ENCODE measurements at regions not wholly inside any gene's neighbourhood (a gene's known extent, or its start where the extent isn't known, plus 50 kb on each side); places are given as distances from the start of the nearest gene placed in this dataset.
"Not testable (repeated sequence)": the region's sequence is repeated elsewhere in the genome, so short reads cannot be mapped to it uniquely, and the experiment has no call there.

DNA sequence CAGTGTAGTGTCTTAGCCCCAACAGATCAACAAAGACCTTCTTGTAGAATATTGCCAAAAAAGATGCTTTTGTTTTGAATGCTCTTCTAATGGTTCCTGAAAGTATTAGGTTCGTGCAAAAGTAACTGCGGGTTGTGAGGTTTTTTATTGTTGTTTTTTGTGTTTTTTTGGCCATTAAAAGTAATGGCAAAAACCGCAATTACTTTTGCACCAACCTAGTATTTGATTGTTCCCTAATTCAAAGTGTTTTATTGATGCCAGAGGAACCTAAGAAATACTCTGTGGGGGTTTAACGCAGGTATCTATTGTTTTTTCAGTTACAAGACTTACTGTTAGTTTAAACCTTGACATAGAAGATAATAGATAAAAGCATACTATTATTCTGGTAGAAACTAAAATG lies 150.8 kb upstream of the DAAM1 start:
- in situ Hi-C loops (cut with MboI; ENCODE audit: low sequenced_read_pairs): no loop called here

DNA sequence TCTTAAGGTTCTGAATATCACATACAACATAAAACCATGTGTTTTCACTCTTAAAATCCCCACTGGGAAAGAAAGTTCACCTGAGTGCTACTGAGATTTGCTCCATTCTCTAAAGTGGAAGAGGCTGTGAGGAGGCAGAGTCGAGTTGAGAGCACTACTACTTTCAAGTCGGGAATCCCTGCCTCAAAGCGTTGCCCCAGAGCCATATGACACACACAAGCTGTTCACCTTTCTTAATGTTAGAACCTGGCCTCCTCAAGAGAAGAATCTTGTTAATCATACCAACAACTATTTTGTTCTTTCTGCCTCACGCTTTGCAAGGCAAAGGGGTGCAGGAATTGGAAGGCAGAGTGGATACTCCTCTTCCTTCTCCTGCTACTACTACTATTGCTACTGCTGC lies 149.7 kb upstream of the DAAM1 start:
- in situ Hi-C loops (cut with MboI; ENCODE audit: low sequenced_read_pairs): no loop called here

DNA sequence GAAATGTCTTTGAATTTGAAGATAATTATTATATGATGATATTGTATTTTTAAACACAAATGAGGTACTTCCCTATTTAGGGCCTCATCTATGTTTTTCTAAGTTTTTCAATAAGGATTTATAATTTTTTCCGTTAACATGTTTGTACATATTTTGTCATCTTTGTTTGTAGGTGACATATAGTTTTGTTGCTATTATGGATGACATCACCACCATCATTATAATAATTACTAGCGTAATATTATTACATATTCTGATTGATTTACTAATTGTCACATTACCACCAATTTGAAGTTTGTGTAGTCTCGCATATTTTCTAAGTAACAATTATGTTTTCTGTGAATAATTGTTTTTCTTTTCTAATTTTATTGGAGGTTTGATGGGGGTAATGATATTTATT lies 147.2 kb upstream of the DAAM1 start:
- in situ Hi-C loops (cut with MboI; ENCODE audit: low sequenced_read_pairs): no loop called here

DNA sequence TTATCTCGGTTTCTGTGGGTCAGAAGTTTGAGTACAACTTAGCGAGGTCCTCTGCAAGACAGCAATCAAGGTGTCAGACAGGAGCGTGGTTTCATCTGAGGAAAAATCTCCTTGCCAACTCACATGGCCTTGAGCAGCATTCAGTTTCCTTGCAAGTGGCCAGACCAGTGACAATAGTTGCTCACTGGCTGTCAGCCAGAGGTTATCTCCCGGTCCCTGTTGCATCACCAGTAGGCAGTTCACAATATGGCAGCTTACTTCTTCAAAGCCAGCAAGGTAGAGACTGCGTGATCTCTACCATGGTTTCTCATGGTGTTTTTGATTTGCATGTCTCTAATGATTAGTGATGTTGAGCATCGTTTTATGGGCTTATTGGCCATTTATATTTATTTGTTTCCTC lies 143.8 kb upstream of the DAAM1 start:
- in situ Hi-C loops (cut with MboI; ENCODE audit: low sequenced_read_pairs): no loop called here

DNA sequence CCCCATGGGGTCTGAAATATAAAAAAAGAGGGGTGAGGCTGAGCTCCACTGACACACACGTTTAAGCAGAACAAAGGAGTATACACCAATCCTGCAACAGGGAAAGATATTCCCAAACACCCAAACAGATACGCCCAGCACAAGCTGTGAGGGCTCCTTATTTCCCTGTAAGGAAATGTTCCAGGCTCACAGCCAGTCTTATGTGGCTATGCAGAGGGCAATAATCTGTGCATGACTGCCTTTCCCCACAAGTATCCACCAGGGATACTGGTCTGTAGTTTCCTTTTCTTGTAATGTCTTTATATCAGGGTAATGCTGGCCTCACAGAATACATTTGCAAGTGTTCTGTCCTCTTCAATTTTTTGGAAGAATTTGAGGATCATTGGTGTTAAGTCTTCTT lies 141.7 kb upstream of the DAAM1 start:
- in situ Hi-C loops (cut with MboI; ENCODE audit: low sequenced_read_pairs): no loop called here

DNA sequence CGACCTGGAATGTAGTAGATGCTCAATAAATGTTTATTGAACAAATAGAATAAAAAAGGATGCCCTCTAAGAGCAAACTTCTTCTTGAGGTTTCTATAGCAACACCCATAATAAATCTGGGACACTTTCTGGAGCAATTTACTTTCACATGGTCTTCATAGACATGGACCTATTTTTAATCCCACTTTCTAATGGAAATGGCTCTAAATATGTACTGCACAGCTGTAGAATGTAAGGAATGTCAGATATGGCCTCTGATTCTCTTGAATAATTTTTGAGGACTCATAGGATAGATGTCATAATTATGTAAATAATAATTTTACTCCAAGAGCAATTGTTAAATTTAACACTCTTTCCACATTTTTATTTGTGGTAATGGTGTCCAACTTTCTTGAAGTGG lies 133.5 kb upstream of the DAAM1 start:
- in situ Hi-C loops (cut with MboI; ENCODE audit: low sequenced_read_pairs): no loop called here

DNA sequence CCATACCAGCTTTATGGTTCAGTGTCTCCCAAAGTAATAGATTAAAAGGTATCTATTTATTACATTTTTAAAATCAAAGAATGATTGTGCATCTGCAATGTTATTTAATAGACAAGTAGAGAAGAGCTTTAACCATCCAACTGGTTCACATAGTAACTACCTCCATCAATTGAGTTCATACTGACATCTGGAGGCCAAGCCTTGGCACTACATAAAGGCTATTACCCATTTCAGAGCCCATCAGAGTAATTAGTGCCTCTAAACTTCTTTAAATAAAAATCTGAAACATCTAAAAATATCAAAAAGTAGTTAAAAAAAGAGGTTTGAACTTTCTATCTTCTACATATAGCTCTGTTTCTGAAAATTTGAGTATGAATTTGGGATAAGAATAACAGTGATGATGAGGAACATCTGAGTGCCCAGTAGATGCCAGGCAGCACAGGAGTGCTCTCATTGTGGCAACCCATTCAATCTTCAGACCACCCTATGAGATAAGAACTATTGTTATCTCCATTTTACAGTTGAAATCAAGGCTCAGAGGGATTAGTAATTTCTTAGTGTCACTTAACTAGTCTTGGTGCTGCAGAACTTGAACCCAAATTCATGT lies 132.9 kb upstream of the DAAM1 start:
- in situ Hi-C loops (cut with MboI; ENCODE audit: low sequenced_read_pairs): no loop called here

DNA sequence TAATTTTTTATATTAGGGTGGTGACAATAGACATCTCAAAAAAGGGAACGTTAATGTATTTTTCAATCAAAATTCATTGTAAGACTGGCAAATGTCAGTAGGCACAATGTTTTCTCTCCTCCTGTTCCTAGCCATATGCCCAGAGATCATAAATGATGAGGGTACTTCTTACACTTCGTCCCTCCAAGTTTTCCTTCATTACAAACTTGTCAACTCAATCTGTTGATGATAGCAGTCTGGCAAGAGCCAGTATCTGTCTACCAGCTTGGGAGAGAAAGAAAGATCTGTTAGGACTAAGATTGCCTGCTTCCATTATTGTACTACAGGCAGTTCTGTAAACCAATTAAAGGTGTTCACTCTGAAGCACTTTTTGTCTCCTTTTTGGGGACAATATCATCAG lies 130.9 kb upstream of the DAAM1 start:
- in situ Hi-C loops (cut with MboI; ENCODE audit: low sequenced_read_pairs): no loop called here

DNA sequence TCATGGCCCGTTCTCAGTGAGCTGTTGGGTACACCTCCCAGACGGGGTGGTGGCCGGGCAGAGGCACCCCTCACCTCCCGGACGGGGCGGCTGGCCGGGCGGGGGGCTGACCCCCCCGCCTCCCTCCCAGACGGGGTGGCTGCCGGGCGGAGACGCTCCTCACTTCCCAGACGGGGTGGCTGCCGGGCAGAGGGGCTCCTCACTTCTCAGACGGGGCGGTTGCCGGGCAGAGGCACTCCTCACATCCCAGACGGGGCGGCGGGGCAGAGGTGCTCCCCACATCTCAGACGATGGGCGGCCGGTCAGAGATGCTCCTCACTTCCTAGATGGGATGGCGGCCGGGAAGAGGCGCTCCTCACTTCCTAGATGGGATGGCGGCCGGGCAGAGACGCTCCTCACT lies 129.7 kb upstream of the DAAM1 start:
- in situ Hi-C loops (cut with MboI; ENCODE audit: low sequenced_read_pairs): not testable (repeated sequence)

DNA sequence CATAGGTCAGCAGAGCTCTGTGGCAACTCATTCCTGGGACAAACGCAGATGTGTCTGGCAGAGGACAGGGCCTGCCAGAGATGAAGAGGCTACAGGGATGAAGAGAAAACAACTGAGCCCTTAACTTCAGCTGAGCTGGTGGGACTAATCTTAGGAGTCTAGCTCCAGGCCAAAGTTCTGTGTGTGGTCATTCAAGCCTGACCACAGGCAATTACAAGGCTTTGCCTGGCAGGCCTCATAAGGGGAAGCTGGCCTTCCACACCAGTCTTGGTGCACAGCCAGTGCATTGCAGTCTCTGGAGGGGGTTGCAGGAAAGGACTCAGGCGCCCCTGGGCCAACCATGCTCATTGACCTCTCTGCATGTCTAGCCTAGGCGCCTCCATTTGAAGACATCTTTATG lies 127.6 kb upstream of the DAAM1 start:
- in situ Hi-C loops (cut with MboI; ENCODE audit: low sequenced_read_pairs): no loop called here

DNA sequence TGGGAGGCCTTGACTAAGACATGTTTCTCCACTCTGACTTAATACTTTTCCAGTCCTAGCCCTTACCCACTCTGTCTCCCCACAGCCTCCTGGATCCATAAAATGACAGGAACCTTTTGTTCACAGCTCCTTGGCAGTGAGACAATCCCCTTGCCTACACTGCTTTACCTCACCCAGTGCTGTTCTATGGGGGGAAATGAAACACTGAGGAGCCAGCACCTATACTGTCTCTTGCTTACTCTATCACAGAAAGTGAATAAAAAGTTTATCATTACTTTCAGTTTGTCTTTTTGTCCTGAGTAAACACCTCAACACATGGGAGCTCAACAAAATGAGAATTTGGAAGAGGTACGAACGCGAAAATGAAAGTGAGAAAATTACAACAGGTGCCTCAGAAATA lies 127.2 kb upstream of the DAAM1 start:
- in situ Hi-C loops (cut with MboI; ENCODE audit: low sequenced_read_pairs): no loop called here

DNA sequence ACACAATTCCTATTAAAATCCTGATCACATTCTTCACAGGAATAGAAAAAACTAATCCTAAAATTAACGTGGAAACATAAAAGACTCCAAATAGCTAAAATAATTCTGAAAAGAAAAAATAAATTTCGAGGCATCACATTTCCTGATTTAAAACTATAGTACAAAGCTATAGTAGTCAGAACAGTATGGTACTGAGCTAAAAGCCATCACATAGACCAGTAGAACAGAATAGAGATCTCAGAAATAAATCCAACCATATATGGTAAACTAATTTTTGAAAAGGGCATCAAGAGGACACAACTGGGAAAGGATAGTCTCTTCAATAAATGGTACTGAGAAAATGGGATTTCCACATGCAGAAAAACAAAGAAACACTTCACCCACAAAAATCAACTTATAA lies 125.2 kb upstream of the DAAM1 start:
- in situ Hi-C loops (cut with MboI; ENCODE audit: low sequenced_read_pairs): no loop called here

DNA sequence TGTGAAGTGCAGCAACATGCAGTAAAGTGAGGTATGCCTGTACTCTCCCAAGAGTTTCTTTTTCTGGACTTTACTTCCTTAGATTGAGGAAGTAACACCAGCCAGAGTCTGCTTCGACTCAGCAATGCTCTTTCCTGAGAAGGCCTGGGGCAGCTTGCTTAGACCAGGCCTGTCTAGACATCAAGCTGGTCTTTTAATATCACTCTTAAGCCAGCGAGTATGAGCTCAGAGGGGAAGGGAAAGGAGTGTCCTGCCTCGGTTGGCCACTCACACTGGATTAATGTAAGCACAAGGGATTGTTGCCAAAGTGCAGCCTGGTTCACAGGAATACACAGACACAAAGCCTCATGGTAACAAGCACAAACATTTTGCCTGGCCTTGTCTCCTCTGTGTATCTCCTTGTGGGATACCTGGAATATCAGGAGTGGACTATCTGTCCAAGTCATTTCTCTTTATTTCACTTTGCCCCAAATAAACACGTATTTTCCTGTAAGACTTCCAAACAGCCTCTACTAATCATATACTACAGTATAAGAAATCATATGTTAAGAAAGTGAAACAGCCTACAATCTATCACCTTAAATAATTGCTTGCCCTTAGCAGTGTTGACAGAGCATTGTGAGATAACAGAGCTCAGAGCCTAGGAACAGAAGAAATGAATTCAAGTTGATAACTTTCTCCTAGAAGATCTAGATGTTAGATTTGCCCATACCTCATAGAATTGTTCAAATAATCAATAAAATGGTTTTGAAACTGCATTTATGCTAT lies 121.2 kb upstream of the DAAM1 start:
- in situ Hi-C loops (cut with MboI; ENCODE audit: low sequenced_read_pairs): no loop called here

DNA sequence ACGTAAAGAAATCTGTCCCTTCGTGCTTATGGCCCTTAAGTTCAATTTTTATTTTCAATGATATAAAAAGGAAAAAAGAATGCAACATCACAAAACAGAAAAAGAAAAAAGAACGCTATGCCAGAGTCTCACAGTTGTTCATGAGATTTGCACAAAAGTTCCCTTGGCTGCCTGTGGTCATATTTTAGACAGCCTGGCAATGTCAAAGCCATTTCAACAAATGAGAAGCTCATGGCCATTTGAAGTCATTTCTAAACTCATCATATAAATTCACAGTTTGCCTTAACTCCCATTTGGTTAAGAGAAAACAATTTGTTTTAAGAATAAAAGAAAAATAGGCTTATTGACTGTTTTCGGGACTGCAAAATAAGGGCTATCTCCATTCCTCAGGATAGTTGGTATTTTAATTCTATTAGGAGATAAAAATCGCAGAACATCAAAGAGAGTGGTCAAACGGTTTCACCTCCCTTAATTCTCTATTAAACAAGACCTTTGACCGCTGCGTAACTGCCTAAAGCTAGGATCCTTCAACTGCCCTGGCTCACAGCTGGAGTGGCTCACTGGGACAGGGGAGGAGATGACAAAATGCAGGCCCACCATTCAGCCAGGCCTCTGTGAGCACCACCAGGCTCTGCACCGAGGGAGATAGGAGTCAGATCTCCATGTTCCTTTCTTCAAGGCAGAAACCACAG lies 119.2 kb upstream of the DAAM1 start:
- in situ Hi-C loops (cut with MboI; ENCODE audit: low sequenced_read_pairs): no loop called here

DNA sequence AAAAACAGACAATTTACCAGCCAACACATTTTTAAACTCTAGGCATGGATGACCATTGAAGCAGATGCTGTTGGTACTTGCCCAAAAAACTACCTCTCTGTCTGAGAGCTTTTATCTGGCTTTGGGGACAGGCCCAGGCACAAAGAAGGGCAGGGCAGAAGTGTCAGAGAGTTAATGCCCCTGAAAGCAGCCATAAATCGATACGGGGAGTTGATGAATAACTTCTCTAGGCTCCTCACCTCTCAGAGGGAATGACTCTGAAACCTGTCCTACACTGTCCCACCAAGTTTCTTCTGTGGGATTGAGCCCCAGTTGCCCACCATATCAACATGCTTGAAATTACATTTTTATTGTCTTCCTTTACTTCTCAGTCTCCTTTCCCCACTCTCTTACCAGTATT lies 113.0 kb upstream of the DAAM1 start:
- in situ Hi-C loops (cut with MboI; ENCODE audit: low sequenced_read_pairs): no loop called here

DNA sequence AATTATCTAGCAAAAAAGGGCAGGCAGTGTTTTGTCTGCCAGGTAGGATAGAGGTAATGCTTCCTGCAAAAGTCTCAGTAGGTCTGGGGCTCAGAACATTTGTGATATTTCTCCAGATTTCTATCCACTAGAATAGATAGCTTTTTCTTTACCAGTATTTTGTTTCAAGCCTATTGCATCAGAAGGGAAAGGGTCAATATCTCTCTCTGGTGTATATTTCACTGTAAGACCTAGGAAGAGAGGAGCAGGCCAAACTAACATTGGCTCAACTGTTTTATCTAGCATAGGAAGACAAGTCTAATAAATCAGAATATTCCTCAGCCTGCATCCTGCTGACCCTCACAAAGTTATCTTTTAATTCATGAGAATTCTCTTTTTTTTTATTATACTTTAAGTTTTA lies 106.7 kb upstream of the DAAM1 start:
- in situ Hi-C loops (cut with MboI; ENCODE audit: low sequenced_read_pairs): no loop called here

DNA sequence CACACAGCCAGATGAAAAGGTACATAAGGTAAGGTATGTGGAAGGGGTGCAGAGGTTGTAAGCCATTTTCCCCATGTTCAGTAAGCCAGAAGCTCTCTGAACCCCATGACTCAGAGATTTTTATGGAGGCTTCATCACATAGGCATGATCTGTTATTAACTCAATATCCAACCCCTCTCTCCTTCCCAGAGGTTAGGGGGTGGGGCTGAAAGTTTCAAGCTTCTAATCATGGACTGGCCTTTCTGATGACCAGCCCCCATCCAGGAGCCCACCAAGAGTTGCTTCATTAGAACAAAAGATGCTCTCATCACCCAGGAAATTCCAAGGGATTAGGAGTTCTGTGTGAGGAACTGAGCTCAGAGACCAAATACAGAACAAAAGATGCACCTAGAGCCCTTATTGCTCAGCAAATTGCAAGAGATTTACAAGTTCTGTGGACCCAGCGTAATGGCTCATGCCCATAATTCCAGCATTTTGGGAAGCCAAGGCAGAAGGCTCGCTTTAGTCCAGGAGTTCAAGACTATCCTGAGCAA lies 103.2 kb upstream of the DAAM1 start:
- in situ Hi-C loops (cut with MboI; ENCODE audit: low sequenced_read_pairs): no loop called here

DNA sequence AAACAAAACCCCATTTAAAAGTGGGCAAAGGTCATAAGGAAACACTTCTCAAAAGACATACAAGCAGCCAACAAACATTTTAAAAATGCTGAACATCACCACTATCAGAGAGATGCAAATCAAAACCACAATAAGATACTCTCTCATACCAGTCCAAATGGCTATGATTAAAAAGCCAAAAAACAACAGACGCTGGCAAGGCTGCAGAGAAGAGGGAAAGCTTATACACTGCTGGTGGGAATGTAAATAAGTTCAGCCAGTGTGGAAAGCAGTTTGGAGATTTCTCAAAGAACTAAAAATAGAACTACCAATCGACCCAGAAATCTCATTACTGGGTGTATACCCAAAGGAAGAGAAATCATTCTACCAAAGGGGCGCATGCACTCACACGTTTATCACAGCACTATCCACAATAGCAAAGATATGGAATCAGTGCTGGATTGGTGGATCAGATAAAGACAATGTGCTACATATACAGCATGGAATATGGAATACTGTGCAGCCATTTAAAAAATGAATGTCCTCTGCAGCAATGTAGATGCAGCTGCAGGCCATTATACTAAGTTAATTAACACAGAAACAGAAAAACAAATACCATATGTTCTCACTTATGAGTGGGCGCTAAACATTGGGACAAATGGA lies 102.1 kb upstream of the DAAM1 start:
- in situ Hi-C loops (cut with MboI; ENCODE audit: low sequenced_read_pairs): no loop called here

DNA sequence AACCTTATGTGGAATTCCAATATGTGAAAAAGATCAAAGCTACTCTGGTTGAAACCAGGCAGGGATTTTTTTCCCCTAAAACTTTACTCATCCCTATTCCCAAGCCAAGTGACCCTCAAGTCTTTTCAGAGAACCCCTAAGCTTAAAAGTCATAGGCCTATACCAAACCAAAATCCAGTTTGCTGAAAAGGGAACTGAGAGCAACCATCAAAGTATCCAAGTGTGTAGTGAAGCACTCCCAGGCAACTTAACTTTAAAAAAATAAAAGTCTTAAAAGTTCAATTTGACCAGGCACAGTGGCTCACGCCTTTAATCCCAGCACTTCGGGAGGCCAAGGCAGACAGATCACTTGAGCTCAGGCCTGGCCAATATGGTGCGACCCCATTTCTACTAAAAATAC lies 101.2 kb upstream of the DAAM1 start:
- in situ Hi-C loops (cut with MboI; ENCODE audit: low sequenced_read_pairs): no loop called here

DNA sequence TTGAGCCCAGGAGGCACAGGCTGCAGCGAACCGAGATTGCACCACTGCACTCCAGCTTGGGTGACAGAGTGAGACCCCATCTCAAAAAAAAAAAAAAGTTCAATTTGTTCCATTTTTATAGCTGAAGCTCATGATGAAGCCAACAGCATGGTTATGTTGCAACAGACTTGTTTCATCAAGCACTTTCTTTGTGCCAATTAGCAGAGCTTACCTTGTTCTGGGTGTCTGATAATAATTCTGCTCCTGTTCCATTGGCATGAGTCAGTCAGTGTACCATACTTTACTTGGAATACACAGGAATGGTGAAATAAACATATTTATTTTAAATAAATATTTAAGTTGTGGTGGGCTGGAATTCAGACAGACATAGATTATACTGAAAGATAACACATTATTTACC lies 100.8 kb upstream of the DAAM1 start:
- in situ Hi-C loops (cut with MboI; ENCODE audit: low sequenced_read_pairs): no loop called here

DNA sequence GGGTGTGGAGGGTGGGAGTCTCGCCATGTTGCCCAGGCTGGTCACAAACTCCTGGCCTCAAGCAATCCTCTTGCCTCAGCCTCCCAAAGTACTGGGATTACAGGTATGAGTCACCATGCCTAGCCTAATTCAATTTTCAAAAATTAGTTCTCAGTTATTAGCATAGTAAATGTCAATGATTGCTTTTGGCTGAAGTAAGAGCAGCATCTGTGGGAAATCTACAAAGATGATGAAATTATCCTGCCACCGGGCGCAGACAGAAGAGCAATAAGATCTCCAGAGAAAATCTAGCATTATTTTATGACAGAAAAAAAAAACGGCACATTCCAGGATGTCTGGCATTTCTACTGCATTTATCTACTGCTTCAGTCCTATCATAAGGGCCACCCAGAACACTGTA lies 97.9 kb upstream of the DAAM1 start:
- in situ Hi-C loops (cut with MboI; ENCODE audit: low sequenced_read_pairs): no loop called here

DNA sequence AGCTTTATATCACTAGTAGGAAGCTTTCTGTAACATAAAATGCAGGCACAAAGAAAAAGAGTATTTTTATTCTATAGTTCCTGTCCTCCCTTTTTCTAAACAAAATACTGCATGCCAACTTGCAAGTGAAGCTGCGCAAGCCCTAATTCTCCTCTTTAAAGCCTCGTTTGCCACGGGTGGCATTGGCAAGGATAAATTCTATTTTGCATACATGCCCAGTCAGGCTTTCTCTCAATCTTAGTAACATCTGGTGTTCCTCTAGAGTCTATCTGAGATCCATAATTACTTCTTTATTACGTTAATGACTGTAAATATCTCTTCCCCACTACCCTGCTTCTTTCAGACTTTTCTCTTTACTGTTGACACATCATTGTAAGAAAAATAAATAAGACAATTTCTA lies 97.1 kb upstream of the DAAM1 start:
- in situ Hi-C loops (cut with MboI; ENCODE audit: low sequenced_read_pairs): no loop called here
